Loucy (cell line): ENCODE measurements at regions not wholly inside any gene's neighbourhood (a gene's known extent, or its start where the extent isn't known, plus 50 kb on each side); places are given as distances from the start of the nearest gene placed in this dataset.

Source experiments
- H2AFZ ChIP-seq: fragments of 200-600 bp; sonication (generic); 2 replicates; pipeline ENCODE4 v1.6.0; 2016; ENCODE audit warnings: antibody characterized with exemption, mild to moderate bottlenecking, low read length, moderate library complexity
- H3F3A ChIP-seq: fragments of 200-600 bp; 2 replicates; pipeline ENCODE4 v1.6.0; 2016; ENCODE audit warnings: antibody characterized with exemption, low read depth, mild to moderate bottlenecking
- H3K27me3 ChIP-seq: fragments of 200-600 bp; sonication (generic); 2 replicates; pipeline ENCODE4 v1.6.1; 2014; ENCODE audit warnings: low read length, mild to moderate bottlenecking; ENCODE audit not compliant: insufficient read depth, poor library complexity, severe bottlenecking
- H3K36me3 ChIP-seq: fragments of 200-600 bp; sonication (generic); 2 replicates; pipeline ENCODE4 v1.6.1; 2016; ENCODE audit warnings: low read length; ENCODE audit not compliant: insufficient read depth
- H3K4me1 ChIP-seq: fragments of 200-600 bp; sonication (generic); 2 replicates; pipeline ENCODE4 v1.5.1; 2014; ENCODE audit warnings: low read length, mild to moderate bottlenecking; ENCODE audit not compliant: insufficient read depth, poor library complexity, severe bottlenecking
- H3K4me2 ChIP-seq: fragments of 200-600 bp; sonication (generic); 2 replicates; pipeline ENCODE4 v1.6.0; 2014; ENCODE audit warnings: antibody characterized with exemption, low read length, low read depth, mild to moderate bottlenecking; ENCODE audit not compliant: poor library complexity, severe bottlenecking
- H3K4me3 ChIP-seq: fragments of 200-600 bp; sonication (generic); 2 replicates; pipeline ENCODE4 v1.5.1; 2014; ENCODE audit warnings: low read length, mild to moderate bottlenecking, mixed read lengths; ENCODE audit not compliant: poor library complexity, severe bottlenecking
- H3K79me2 ChIP-seq: fragments of 200-600 bp; sonication (generic); 2 replicates; pipeline ENCODE4 v1.6.1; 2014; ENCODE audit warnings: low read length; ENCODE audit not compliant: insufficient read depth
- H3K9ac ChIP-seq: fragments of 200-600 bp; sonication (generic); 2 replicates; pipeline ENCODE4 v1.6.0; 2014; ENCODE audit warnings: mild to moderate bottlenecking, low read depth, low read length, moderate library complexity; ENCODE audit not compliant: poor library complexity, severe bottlenecking
- H3K9me2 ChIP-seq: fragments of 200-600 bp; sonication (generic); replicated peaks from 2 replicates; pipeline ENCODE4 v1.6.1; 2016; ENCODE audit warnings: low read depth, low read length, mixed read lengths
- H3K9me3 ChIP-seq: fragments of 200-600 bp; sonication (generic); 2 replicates; pipeline ENCODE4 v1.6.1; 2014; ENCODE audit warnings: mild to moderate bottlenecking, antibody characterized with exemption, low read length, low read depth; ENCODE audit not compliant: insufficient read depth
- H4K20me1 ChIP-seq: fragments of 200-600 bp; sonication (generic); 2 replicates; pipeline ENCODE4 v1.6.0; 2014; ENCODE audit warnings: antibody characterized with exemption, low read length, mild to moderate bottlenecking; ENCODE audit not compliant: insufficient read depth, poor library complexity, severe bottlenecking
- CTCF ChIP-seq: fragments of 200-600 bp; sonication (generic); conservative IDR thresholded peaks from 2 replicates; pipeline ENCODE4 v1.5.1; 2014; ENCODE audit warnings: mild to moderate bottlenecking, antibody characterized with exemption, low read length
- EZH2phosphoT487 ChIP-seq: fragments of 200-600 bp; IDR thresholded peaks from 2 replicates; pipeline ENCODE4 v1.6.1; 2018; ENCODE audit warnings: antibody characterized with exemption, mild to moderate bottlenecking, moderate library complexity, borderline replicate concordance

GRCh38 chr2:71923887-71924533 is 223.7 kb downstream of the CYP26B1 start:
- Histone ChIP-seq H3F3A (no peaks in the 10 kb centered on the region), H3K4me2 (no peak overlapping the region), H2AFZ (no peak overlapping the region), H3K27me3 (no peaks in the 10 kb centered on the region), H3K36me3 (no peaks in the 10 kb centered on the region), H3K9ac (no peak overlapping the region), H3K79me2 (no peaks in the 10 kb centered on the region), H3K4me3 (no peak overlapping the region), H3K9me3 (no peaks in the 10 kb centered on the region), H3K4me1 (no peaks in the 10 kb centered on the region), H4K20me1 (no peaks in the 10 kb centered on the region), H3K9me2 (no peaks in the 10 kb centered on the region)
- peak; percentile 88 for TF ChIP-seq CTCF
- TF ChIP-seq EZH2phosphoT487, result no peak

- Histone ChIP-seq H3K79me2 (no peaks in the 10 kb centered on the region), H3K9ac (no peak overlapping the region), H3K4me1 (no peaks in the 10 kb centered on the region), H3K9me2 (no peaks in the 10 kb centered on the region), H3K27me3 (no peaks in the 10 kb centered on the region), H3F3A (no peaks in the 10 kb centered on the region), H3K9me3 (no peaks in the 10 kb centered on the region), H3K4me2 (no peak overlapping the region), H2AFZ (no peak overlapping the region), H3K36me3 (no peaks in the 10 kb centered on the region), H3K4me3 (no peak overlapping the region), H4K20me1 (no peaks in the 10 kb centered on the region)
- no peak for TF ChIP-seq EZH2phosphoT487
- TF ChIP-seq CTCF, result no peak
Observed at GRCh38 chr2:71923143-71923525, 224.5 kb downstream of the CYP26B1 start.

GRCh38 chr2:71922499-71923142 is 225.0 kb downstream of the CYP26B1 start:
- Histone ChIP-seq H3K9me2 (no peaks in the 10 kb centered on the region), H2AFZ (no peak overlapping the region), H3K9ac (no peak overlapping the region)

More at GRCh38 chr2:71922499-71923142, 225.0 kb downstream of the CYP26B1 start:
- no peak for TF ChIP-seq EZH2phosphoT487
- no peak for TF ChIP-seq CTCF
- Histone ChIP-seq H3K9me3 (no peaks in the 10 kb centered on the region), H3K36me3 (no peaks in the 10 kb centered on the region), H3K4me3 (no peak overlapping the region), H3F3A (no peaks in the 10 kb centered on the region), H3K79me2 (no peaks in the 10 kb centered on the region), H3K4me1 (no peaks in the 10 kb centered on the region), H4K20me1 (no peaks in the 10 kb centered on the region), H3K27me3 (no peaks in the 10 kb centered on the region), H3K4me2 (no peak overlapping the region)
